Stimulated activated naive B cell treated with anti-CD40 and anti-IgM and Interleukin-4, amounts not matched to agents 10 μg/mL and 1 μg/mL and 100 μg/mL, for 72 hours (primary cell): ENCODE measurements at regions not wholly inside any gene's neighbourhood (a gene's known extent, or its start where the extent isn't known, plus 50 kb on each side); places are given as distances from the start of the nearest gene placed in this dataset.

Experiments
- ATAC-seq, 2 donors: fragments of 150-1000 bp; cut with Tn5 transposase; replicated peaks; 2 replicates each; pipeline ENCODE4 v1.10.0; 2021; ENCODE audit warnings: moderate library complexity in 1 of 2
- DNase-seq: peaks from one replicate; pipeline ENCODE4 v3.0.0; 2021
- H3K27ac Mint-ChIP-seq: one replicate; pipeline ENCODE4 v1.8.0; 2022; ENCODE audit warnings: mild to moderate bottlenecking, mixed read lengths
- H3K27me3 Mint-ChIP-seq, 2 donors: one replicate each; pipeline ENCODE4 v1.8.0; 2022; ENCODE audit warnings: mixed read lengths in 2 of 2
- H3K36me3 Mint-ChIP-seq, 2 donors: one replicate each; pipeline ENCODE4 v1.8.0; 2022; ENCODE audit warnings: mixed read lengths in 2 of 2, mild to moderate bottlenecking in 1 of 2
- H3K4me1 Mint-ChIP-seq, 2 donors: one replicate each; pipeline ENCODE4 v1.8.0; 2022; ENCODE audit warnings: mixed read lengths in 2 of 2, mild to moderate bottlenecking in 1 of 2
- H3K4me3 Mint-ChIP-seq, 2 donors: one replicate each; pipeline ENCODE4 v1.8.0; 2022; ENCODE audit warnings: mild to moderate bottlenecking in 2 of 2, mixed read lengths in 2 of 2, moderate library complexity in 1 of 2
- H3K9me3 Mint-ChIP-seq, 2 donors: one replicate each; pipeline ENCODE4 v1.8.0; 2022; ENCODE audit warnings: mixed read lengths in 2 of 2, mild to moderate bottlenecking in 1 of 2

DNA sequence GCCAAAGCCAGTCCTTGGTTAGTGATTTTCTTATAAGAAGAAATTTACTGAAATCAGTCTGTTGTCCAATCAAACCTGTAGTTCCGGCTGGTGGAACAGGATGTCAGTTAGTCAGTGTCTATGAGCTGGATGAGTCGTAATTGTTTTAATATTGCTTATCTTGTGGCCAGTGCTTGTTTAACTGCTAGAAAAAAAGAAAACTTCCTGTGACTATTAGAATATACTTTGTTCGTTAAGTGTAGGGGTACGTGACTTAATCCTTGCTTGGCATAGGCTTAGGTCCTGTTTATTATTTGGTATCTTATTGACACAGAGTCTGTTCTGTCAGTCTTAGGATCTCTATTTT is 1484.8 kb upstream of the MIR17HG start:
- Mint-ChIP-seq H3K9me3 (peaks cover 5 to 10% of the 10 kb centered on the region in 2 donors), H3K27me3 (no peaks in the 10 kb centered on the region), H3K27ac (no peak overlapping the region), H3K36me3 (no peaks in the 10 kb centered on the region), H3K4me1 (no peaks in the 10 kb centered on the region), H3K4me3 (no peak overlapping the region)
- no peak for DNase-seq
- no peak for ATAC-seq

DNA sequence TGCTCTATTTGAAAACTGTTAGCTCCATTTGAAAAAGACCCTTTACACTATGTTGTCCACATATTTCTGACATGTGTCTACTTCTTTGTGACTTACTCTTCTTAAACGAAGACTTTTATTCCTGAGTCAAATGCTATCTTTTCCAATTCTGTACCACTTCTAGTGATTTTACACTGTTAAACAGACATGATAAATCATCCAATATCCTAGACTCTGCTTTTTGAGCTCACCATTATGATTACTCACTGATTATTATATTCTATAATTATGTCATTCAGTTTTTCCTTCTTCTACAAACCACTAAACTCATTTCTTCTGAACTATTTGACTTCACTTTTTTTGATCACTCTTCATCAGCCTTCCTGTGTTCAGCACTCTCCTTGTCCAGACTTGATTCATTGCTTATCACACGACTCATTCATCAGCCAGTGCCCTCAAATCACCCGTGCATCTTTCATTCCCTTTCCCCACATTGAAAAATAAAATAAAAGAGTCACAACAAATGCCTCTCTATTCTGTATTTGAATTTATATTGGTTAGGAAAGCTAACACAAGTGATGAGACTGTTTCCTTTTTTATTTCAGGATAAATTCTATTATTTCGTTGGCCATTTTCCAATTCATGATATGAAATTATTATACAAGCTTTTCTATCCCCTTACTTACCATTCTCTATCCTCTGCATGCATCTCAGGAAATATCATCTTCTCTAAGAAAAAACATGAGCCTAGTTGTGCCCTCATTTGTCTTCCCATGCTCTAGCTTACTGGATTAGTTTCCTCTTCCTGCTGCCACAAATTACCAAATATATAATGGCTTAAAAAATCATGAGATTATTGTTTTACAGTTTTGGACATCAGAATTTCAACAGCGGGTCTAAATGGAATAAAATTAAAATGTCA is 1482.1 kb upstream of the MIR17HG start:
- Mint-ChIP-seq H3K36me3 (no peaks in the 10 kb centered on the region), H3K27me3 (no peaks in the 10 kb centered on the region), H3K9me3 (peaks cover 5 to 10% of the 10 kb centered on the region in 2 donors), H3K27ac (no peak overlapping the region), H3K4me3 (no peak overlapping the region), H3K4me1 (no peaks in the 10 kb centered on the region)
- DNase-seq = no peak
- ATAC-seq = no peak

GRCh38 chr13:89869312-89869711 is 1478.2 kb upstream of the MIR17HG start:
- Mint-ChIP-seq H3K4me3 (no peak overlapping the region), H3K27me3 (no peaks in the 10 kb centered on the region), H3K9me3 (peaks cover 5 to 10% of the 10 kb centered on the region in 2 donors), H3K36me3 (no peaks in the 10 kb centered on the region), H3K27ac (no peak overlapping the region), H3K4me1 (no peaks in the 10 kb centered on the region)
- DNase-seq (no peak), ATAC-seq (no peak)

- no peak for DNase-seq
Observed at GRCh38 chr13:89878904-89879303, 1468.6 kb upstream of the MIR17HG start.

GRCh38 chr13:89880201-89880600 is 1467.3 kb upstream of the MIR17HG start:
- H3K36me3 Mint-ChIP-seq = no peaks in the 10 kb centered on the region
- H3K27me3 Mint-ChIP-seq = no peaks in the 10 kb centered on the region
- H3K4me3 Mint-ChIP-seq = no peak overlapping the region
- no peak overlapping the region for H3K27ac Mint-ChIP-seq
- H3K4me1 Mint-ChIP-seq = peaks cover 0 to 1% of the 10 kb centered on the region in 2 donors
- DNase-seq = no peak
- no peak for ATAC-seq
- H3K9me3 Mint-ChIP-seq = peaks cover 4% of the 10 kb centered on the region in 2 donors

More at GRCh38 chr13:89878904-89879303, 1468.6 kb upstream of the MIR17HG start:
- Mint-ChIP-seq H3K4me3 (no peak overlapping the region), H3K4me1 (peaks cover 0 to 1% of the 10 kb centered on the region in 2 donors), H3K27me3 (no peaks in the 10 kb centered on the region), H3K27ac (no peak overlapping the region), H3K9me3 (peaks cover 4% of the 10 kb centered on the region in 2 donors), H3K36me3 (no peaks in the 10 kb centered on the region)
- no peak for ATAC-seq

- Mint-ChIP-seq H3K9me3 (peaks cover 4 to 7% of the 10 kb centered on the region in 2 donors), H3K27me3 (no peaks in the 10 kb centered on the region), H3K27ac (no peak overlapping the region), H3K4me3 (no peak overlapping the region), H3K36me3 (no peaks in the 10 kb centered on the region), H3K4me1 (peaks cover 0 to 1% of the 10 kb centered on the region in 2 donors)
- DNase-seq (no peak), ATAC-seq (no peak)
Observed at GRCh38 chr13:89883893-89884448, 1463.5 kb upstream of the MIR17HG start.

DNA sequence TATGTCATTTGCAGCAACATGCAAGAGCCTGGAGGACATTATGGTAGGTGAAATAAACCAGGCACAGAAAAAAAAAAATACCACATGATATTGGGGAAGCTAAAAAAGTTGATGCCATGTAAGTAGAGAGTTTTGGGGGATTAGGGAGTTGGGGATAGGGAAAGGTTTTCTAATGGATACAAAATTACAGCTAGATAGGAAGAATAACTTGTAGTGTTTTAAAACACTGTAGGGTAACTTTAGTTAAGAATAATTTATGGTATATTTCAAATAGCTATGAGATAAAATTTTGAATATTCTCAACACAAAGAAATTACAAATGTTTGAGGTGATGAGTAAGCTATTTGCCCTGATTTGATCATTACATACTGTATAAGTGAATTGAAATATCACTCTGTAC is 1456.7 kb upstream of the MIR17HG start:
- peaks cover 3 to 4% of the 10 kb centered on the region in 2 donors for H3K9me3 Mint-ChIP-seq

DNA sequence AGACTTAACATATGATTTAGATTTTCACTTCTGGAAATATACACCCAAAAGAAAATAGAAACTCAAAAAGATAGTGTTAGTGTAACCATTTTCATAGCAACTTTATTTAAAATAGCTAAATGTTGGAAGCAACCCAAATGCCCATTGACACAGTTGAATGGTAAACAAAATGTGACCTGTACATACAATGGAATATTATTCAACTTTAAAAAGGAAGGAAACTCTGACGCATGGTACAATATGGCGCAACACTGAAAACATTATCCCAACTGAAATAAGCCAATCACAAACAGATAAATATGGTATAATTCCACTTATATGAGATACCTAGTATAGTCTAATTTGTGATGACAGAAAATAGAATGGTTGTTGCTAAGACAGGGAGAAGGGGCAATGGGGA is 1456.1 kb upstream of the MIR17HG start:
- no peak for DNase-seq
- Mint-ChIP-seq H3K27me3 (no peaks in the 10 kb centered on the region), H3K36me3 (no peaks in the 10 kb centered on the region), H3K4me3 (no peak overlapping the region), H3K27ac (no peak overlapping the region), H3K4me1 (no peaks in the 10 kb centered on the region), H3K9me3 (peaks cover 3 to 4% of the 10 kb centered on the region in 2 donors)
- no peak for ATAC-seq

More for the DNA sequence above, 1456.7 kb upstream of the MIR17HG start:
- H3K4me3 Mint-ChIP-seq = no peak overlapping the region
- no peak for DNase-seq
- H3K27ac Mint-ChIP-seq = no peak overlapping the region
- no peaks in the 10 kb centered on the region for H3K27me3 Mint-ChIP-seq
- H3K4me1 Mint-ChIP-seq = no peaks in the 10 kb centered on the region
- no peaks in the 10 kb centered on the region for H3K36me3 Mint-ChIP-seq
- ATAC-seq = no peak

DNA sequence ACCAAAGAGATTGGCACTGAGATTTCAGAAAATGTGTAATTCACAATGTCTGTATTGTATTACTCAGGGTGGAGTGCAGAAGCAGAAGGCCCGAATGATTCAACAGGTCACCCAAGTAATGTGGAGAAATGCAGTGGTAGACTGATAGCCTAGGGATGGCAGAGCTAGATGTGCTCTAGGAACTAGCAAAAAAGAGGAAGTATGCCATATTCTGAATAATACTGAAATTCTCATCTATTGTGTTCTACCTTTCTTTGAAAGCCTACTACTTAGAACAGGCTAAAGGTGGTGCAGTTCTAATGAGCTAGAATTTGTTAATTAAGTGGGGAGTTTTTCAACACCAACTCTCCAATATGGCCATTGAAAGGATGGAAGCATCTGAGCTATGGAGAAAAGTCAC is 1449.8 kb upstream of the MIR17HG start:
- no peaks in the 10 kb centered on the region for H3K4me1 Mint-ChIP-seq
- DNase-seq (no peak), ATAC-seq (peak; percentile 82 to 88)
- no peak overlapping the region for H3K27ac Mint-ChIP-seq
- no peaks in the 10 kb centered on the region for H3K36me3 Mint-ChIP-seq
- H3K4me3 Mint-ChIP-seq = no peak overlapping the region
- H3K9me3 Mint-ChIP-seq = peaks cover 0 to 9% of the 10 kb centered on the region in 2 donors
- H3K27me3 Mint-ChIP-seq = no peaks in the 10 kb centered on the region

DNA sequence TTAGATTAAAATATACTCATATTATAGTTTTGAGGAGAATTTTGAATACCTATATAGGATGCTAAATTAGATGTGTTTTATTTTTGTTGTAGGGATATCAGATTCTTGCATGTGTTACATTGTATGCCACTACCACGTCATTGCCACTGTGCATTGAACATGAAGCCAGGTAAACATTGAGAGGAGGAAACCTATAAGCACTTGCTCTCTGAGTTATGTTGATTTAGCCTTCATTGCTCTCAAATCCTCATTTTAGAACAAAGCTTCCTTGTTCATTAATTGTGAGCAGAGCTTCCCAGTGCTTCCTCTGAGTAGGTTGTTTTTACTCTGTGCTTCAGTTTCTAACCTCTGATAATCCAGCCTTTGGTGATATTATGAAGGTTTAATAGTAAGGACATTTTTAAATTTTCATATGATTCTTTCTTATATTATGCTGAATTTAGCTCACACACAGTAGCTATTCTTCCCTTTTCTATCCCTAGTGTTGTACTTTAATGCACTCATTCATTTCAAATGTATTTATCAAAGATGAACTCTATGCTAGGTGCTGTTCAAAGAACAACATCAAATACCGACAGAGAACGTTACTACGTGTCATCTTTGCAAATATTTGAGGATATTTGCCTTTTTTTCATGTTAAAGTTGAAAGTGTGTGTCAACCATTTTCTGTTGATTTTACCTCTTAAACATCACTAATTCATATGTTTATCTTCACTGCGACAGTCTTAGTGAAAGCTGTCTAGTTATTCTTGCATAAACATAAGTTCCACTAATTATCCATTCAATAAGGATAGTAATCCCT is 1448.0 kb upstream of the MIR17HG start:
- H3K27ac Mint-ChIP-seq = no peak overlapping the region
- DNase-seq (no peak), ATAC-seq (no peak)
- no peaks in the 10 kb centered on the region for H3K36me3 Mint-ChIP-seq
- H3K4me3 Mint-ChIP-seq = no peak overlapping the region
- no peaks in the 10 kb centered on the region for H3K4me1 Mint-ChIP-seq
- peaks cover 0 to 8% of the 10 kb centered on the region in 2 donors for H3K9me3 Mint-ChIP-seq
- no peaks in the 10 kb centered on the region for H3K27me3 Mint-ChIP-seq

DNA sequence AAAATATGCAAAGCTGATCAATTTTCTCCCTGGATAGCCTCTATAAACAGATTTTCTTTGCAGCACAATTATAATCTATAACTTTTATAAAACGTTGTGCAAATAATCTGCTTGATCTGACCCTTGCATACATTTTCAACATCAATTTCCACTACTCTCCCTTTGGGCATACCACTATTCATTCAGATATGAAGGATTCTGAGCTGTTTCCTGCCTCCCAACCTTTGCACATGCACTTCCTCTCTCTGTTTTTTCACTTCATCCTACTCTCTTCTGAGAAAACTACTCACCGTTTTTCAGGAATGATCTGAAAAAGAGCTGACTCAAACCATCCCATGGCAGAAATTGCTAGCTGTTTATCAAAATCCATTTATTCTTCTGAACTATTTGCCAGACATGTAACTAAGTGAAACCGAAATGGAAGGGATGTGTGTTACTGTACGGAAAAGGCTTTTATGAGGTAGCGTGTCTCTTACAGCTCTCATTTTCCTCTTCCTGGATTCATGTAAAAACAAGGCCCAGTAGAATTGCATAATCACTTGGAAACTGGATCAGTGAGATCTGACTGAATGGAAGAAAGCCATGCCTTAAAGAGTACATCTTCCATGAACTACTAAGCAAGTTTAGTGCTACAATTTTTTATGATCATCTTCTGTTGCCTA is 1447.3 kb upstream of the MIR17HG start:
- Mint-ChIP-seq H3K27ac (no peak overlapping the region), H3K36me3 (no peaks in the 10 kb centered on the region), H3K4me1 (no peaks in the 10 kb centered on the region), H3K27me3 (no peaks in the 10 kb centered on the region), H3K9me3 (peaks cover 0 to 8% of the 10 kb centered on the region in 2 donors), H3K4me3 (no peak overlapping the region)
- ATAC-seq = no peak
- no peak for DNase-seq

DNA sequence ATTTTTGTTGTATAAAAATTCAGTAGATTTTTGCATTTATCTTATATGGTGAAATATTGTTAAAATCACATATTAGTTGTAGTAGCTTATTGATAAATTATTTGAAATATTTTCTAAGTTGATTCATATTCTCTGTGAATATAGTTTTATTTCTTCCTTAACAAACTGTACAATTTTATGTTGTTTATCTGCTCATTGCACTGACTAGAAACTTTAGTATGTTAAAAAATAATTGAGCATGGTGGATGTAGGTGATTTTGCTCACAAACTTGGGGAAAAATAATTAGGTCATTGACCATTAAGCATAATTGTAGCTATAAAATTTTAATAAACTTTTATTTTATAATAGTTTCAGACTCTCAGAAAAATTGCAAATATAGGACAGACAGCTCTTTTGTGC is 1445.3 kb upstream of the MIR17HG start:
- no peak overlapping the region for H3K27ac Mint-ChIP-seq
- no peaks in the 10 kb centered on the region for H3K27me3 Mint-ChIP-seq
- H3K4me3 Mint-ChIP-seq = no peak overlapping the region
- DNase-seq = no peak
- ATAC-seq = no peak
- H3K9me3 Mint-ChIP-seq = peaks cover 0 to 10% of the 10 kb centered on the region in 2 donors
- no peaks in the 10 kb centered on the region for H3K36me3 Mint-ChIP-seq
- H3K4me1 Mint-ChIP-seq = no peaks in the 10 kb centered on the region

GRCh38 chr13:89903115-89903514 is 1444.4 kb upstream of the MIR17HG start:
- no peak overlapping the region for H3K4me3 Mint-ChIP-seq
- ATAC-seq (no peak), DNase-seq (no peak)
- no peaks in the 10 kb centered on the region for H3K4me1 Mint-ChIP-seq
- no peaks in the 10 kb centered on the region for H3K36me3 Mint-ChIP-seq
- H3K27me3 Mint-ChIP-seq = no peaks in the 10 kb centered on the region
- H3K9me3 Mint-ChIP-seq = peaks cover 0 to 6% of the 10 kb centered on the region in 2 donors
- H3K27ac Mint-ChIP-seq = no peak overlapping the region

GRCh38 chr13:89910166-89910565 is 1437.3 kb upstream of the MIR17HG start:
- Mint-ChIP-seq H3K36me3 (no peaks in the 10 kb centered on the region), H3K4me1 (no peaks in the 10 kb centered on the region), H3K27ac (no peak overlapping the region), H3K4me3 (no peak overlapping the region), H3K9me3 (peaks cover 0 to 4% of the 10 kb centered on the region in 2 donors), H3K27me3 (no peaks in the 10 kb centered on the region)
- no peak for DNase-seq
- no peak for ATAC-seq
